Suppressor macrophage treated with lipopolysaccharide for 4 hours (primary cell): ENCODE measurements at regions not wholly inside any gene's neighbourhood (a gene's known extent, or its start where the extent isn't known, plus 50 kb on each side); places are given as distances from the start of the nearest gene placed in this dataset.

Experiments
- DNase-seq: peaks from one replicate; pipeline ENCODE4 v3.0.0-alpha.2; 2020

GRCh38 chr4:13944095-13944511, 316.6 kb upstream of the BOD1L1 start:
- no peak for DNase-seq

- DNase-seq: no peak
These were observed 320.4 kb upstream of the BOD1L1 start for GRCh38 chr4:13947921-13948320.

GRCh38 chr4:13950491-13950890, 323.0 kb upstream of the BOD1L1 start:
- no peak for DNase-seq

- no peak for DNase-seq
These were observed 325.6 kb upstream of the BOD1L1 start for GRCh38 chr4:13953083-13953482.

- DNase-seq: no peak
These were observed 328.0 kb upstream of the BOD1L1 start for GRCh38 chr4:13955551-13955950.

GRCh38 chr4:13956947-13957346, 329.4 kb upstream of the BOD1L1 start:
- no peak for DNase-seq

GRCh38 chr4:13957871-13958270, 330.3 kb upstream of the BOD1L1 start:
- DNase-seq: no peak

- no peak for DNase-seq
These were observed 336.1 kb upstream of the BOD1L1 start for GRCh38 chr4:13963601-13964000.

- no peak for DNase-seq
These were observed 339.0 kb upstream of the BOD1L1 start for GRCh38 chr4:13966231-13967195.

- no peak for DNase-seq
These were observed 341.2 kb upstream of the BOD1L1 start for GRCh38 chr4:13968723-13969122.

GRCh38 chr4:13970349-13970748, 342.8 kb upstream of the BOD1L1 start:
- no peak for DNase-seq

GRCh38 chr4:13977746-13978145, 350.2 kb upstream of the BOD1L1 start:
- no peak for DNase-seq

- DNase-seq: peak; percentile 22
These were observed 353.1 kb upstream of the BOD1L1 start for GRCh38 chr4:13980317-13981310.

- no peak for DNase-seq
These were observed 354.0 kb upstream of the BOD1L1 start for GRCh38 chr4:13981499-13981898.

GRCh38 chr4:13982010-13982409, 354.5 kb upstream of the BOD1L1 start:
- no peak for DNase-seq

GRCh38 chr4:13983189-13983790, 355.8 kb upstream of the BOD1L1 start:
- DNase-seq: no peak

GRCh38 chr4:13984991-13985800, 357.7 kb upstream of the BOD1L1 start:
- DNase-seq: peak; percentile 29

- DNase-seq: no peak
These were observed 358.3 kb upstream of the BOD1L1 start for GRCh38 chr4:13985837-13986236.

GRCh38 chr4:13986548-13986947, 359.0 kb upstream of the BOD1L1 start:
- no peak for DNase-seq

- peak; percentile 24 for DNase-seq
These were observed 361.1 kb upstream of the BOD1L1 start for GRCh38 chr4:13988353-13989305.

- no peak for DNase-seq
These were observed 362.0 kb upstream of the BOD1L1 start for GRCh38 chr4:13989501-13989900.
